CD14-positive monocyte (primary cell): ENCODE measurements at regions not wholly inside any gene's neighbourhood (a gene's known extent, or its start where the extent isn't known, plus 50 kb on each side); places are given as distances from the start of the nearest gene placed in this dataset.

Experiments used
- DNase-seq, 3 donors: peaks; one replicate each; pipeline ENCODE4 v3.0.0-alpha.2; 2011 to 2022
- H2AFZ ChIP-seq: 2 replicates; pipeline ENCODE4 v1.6.0; 2012; ENCODE audit warnings: mild to moderate bottlenecking, low read depth, low read length, inconsistent platforms; ENCODE audit not compliant: insufficient read depth, poor library complexity, severe bottlenecking
- H3K27ac ChIP-seq, 2 donors: 1 replicate in 1 of 2; 2 replicates in 1 of 2; pipeline ENCODE4 v1.5.1; 2012 to 2013; ENCODE audit warnings: low read length in 2 of 2, control low read depth in 1 of 2, inconsistent platforms in 1 of 2, low read depth in 1 of 2, mild to moderate bottlenecking in 1 of 2
- H3K27me3 ChIP-seq, 2 donors: one replicate each; pipeline versions ENCODE4 v1.6.0 to v1.6.1; 2011 to 2013; ENCODE audit warnings: low read length in 2 of 2; ENCODE audit not compliant: control insufficient read depth in 2 of 2, insufficient read depth in 2 of 2
- H3K36me3 ChIP-seq, 2 donors: replicated peaks in 1 of 2; 1 replicate in 1 of 2; 2 replicates in 1 of 2; pipeline versions ENCODE4 v1.5.1 to v1.6.1; 2012 to 2013; ENCODE audit warnings: low read length in 2 of 2, control low read depth in 1 of 2, inconsistent platforms in 1 of 2, mild to moderate bottlenecking in 1 of 2; ENCODE audit not compliant: insufficient read depth in 2 of 2, control insufficient read depth in 1 of 2
- H3K4me1 ChIP-seq, 2 donors: 1 replicate in 1 of 2; 2 replicates in 1 of 2; pipeline versions ENCODE4 v1.5.1 to v1.6.1; 2012 to 2013; ENCODE audit warnings: low read length in 2 of 2, control low read depth in 1 of 2, inconsistent platforms in 1 of 2, mild to moderate bottlenecking in 1 of 2, moderate library complexity in 1 of 2; ENCODE audit not compliant: insufficient read depth in 2 of 2, control insufficient read depth in 1 of 2
- H3K4me2 ChIP-seq: replicated peaks from 2 replicates; pipeline ENCODE3; 2012; ENCODE audit warnings: low read length, moderate library complexity, mild to moderate bottlenecking; ENCODE audit not compliant: poor library complexity, severe bottlenecking; ENCODE audit errors: extremely low read depth
- H3K4me3 ChIP-seq, 3 experiments: fragments of 200-600 bp in 1 of 3; sonication (generic) in 1 of 3; replicated peaks in 1 of 3; 1 replicate in 2 of 3; 2 replicates in 1 of 3; pipeline ENCODE4 v1.5.1; 2011 to 2013; ENCODE audit warnings: low read length in 3 of 3, mild to moderate bottlenecking in 3 of 3, control low read depth in 2 of 3, low read depth in 2 of 3, inconsistent platforms in 1 of 3, moderate library complexity in 1 of 3
- H3K79me2 ChIP-seq: 2 replicates; pipeline ENCODE4 v1.6.0; 2012; ENCODE audit warnings: mild to moderate bottlenecking, control low read depth, inconsistent platforms, low read length, moderate library complexity; ENCODE audit not compliant: insufficient read depth
- H3K9ac ChIP-seq: 2 replicates; pipeline ENCODE4 v1.6.0; 2017; ENCODE audit warnings: low read length, mild to moderate bottlenecking; ENCODE audit not compliant: insufficient read depth, poor library complexity, severe bottlenecking
- H3K9me3 ChIP-seq, 2 donors: replicated peaks in 1 of 2; 1 replicate in 1 of 2; 2 replicates in 1 of 2; pipeline versions ENCODE4 v1.5.1 to v1.6.1; 2012 to 2013; ENCODE audit warnings: low read length in 2 of 2, control low read depth in 1 of 2; ENCODE audit not compliant: control insufficient read depth in 1 of 2, insufficient read depth in 1 of 2
- H4K20me1 ChIP-seq: 2 replicates; pipeline ENCODE4 v1.6.0; 2012; ENCODE audit warnings: mild to moderate bottlenecking, low read length, control low read depth, moderate library complexity; ENCODE audit not compliant: insufficient read depth
- H3K27ac Mint-ChIP-seq, 7 donors: one replicate each; pipeline ENCODE4 v1.8.0; 2020; ENCODE audit warnings: mild to moderate bottlenecking in 7 of 7, mixed read lengths in 7 of 7, moderate library complexity in 6 of 7, inconsistent platforms in 2 of 7
- H3K27me3 Mint-ChIP-seq, 3 donors: one replicate each; pipeline ENCODE4 v1.8.0; 2021 to 2022; ENCODE audit warnings: low read depth in 3 of 3, mild to moderate bottlenecking in 3 of 3, mixed read lengths in 3 of 3, moderate library complexity in 3 of 3, inconsistent platforms in 1 of 3
- H3K36me3 Mint-ChIP-seq, 2 donors: one replicate each; pipeline ENCODE4 v1.8.0; 2020; ENCODE audit warnings: mixed read lengths in 2 of 2, inconsistent platforms in 1 of 2, mild to moderate bottlenecking in 1 of 2
- H3K4me1 Mint-ChIP-seq: one replicate; pipeline ENCODE4 v1.8.0; 2020; ENCODE audit warnings: mild to moderate bottlenecking, mixed read lengths
- H3K4me3 Mint-ChIP-seq, 2 donors: one replicate each; pipeline ENCODE4 v1.8.0; 2020; ENCODE audit warnings: mild to moderate bottlenecking in 2 of 2, mixed read lengths in 2 of 2, moderate library complexity in 1 of 2
- H3K9me3 Mint-ChIP-seq, 7 donors: one replicate each; pipeline ENCODE4 v1.8.0; 2020 to 2022; ENCODE audit warnings: mixed read lengths in 7 of 7, mild to moderate bottlenecking in 6 of 7, moderate library complexity in 6 of 7, inconsistent platforms in 2 of 7
- CTCF ChIP-seq: fragments of 200-600 bp; IDR thresholded peaks from one replicate; pipeline ENCODE4 v1.8.0; 2022; ENCODE audit warnings: antibody characterized with exemption, mild to moderate bottlenecking
- WGBS: methylation state at CpG from one replicate; pipeline ENCODE4 v1.1.5; 2013; ENCODE audit warnings: missing lambda C conversion rate; ENCODE audit not compliant: insufficient coverage; 5-methylcytosine and 5-hydroxymethylcytosine counted together
- intact Hi-C, 2 donors: fragments of 100-400 bp; cut with micrococcal nuclease; formaldehyde crosslinking; loops; one replicate each; pipeline versions ENCODE4 v1.15.0 to v1.15.1; 2023

GRCh38 chr14:100675699-100676684 lies 50.7 kb upstream of the DLK1 start:
- H2AFZ ChIP-seq: peak overlapping the region; percentile 15
- no peaks in the 10 kb centered on the region for H3K79me2 ChIP-seq
- no peak overlapping the region for H3K4me3 ChIP-seq
- Mint-ChIP-seq H3K4me3 (no peak overlapping the region), H3K27me3 (peaks cover 14 to 27% (median 18%) of the 10 kb centered on the region in 3 donors), H3K36me3 (peaks cover 0 to 2% of the 10 kb centered on the region in 2 donors), H3K27ac (peak overlapping the region in 4 of 7 donors; percentile 21 to 80 (median 40)), H3K9me3 (no peaks in the 10 kb centered on the region), H3K4me1 (peaks cover 68% of the 10 kb centered on the region)
- H3K27ac ChIP-seq: peak overlapping the region in 1 of 2 donors; percentile 39
- peaks cover 0 to 10% of the 10 kb centered on the region in 2 donors for H3K27me3 ChIP-seq
- intact Hi-C loops: no loop called here
- 45% methylated on average over 5 of the region's 20 CpGs for WGBS
- no peaks in the 10 kb centered on the region for H3K36me3 ChIP-seq
- no peak for TF ChIP-seq CTCF
- peaks cover 51 to 59% of the 10 kb centered on the region in 2 donors for H3K4me1 ChIP-seq
- H3K9ac ChIP-seq: no peak overlapping the region
- H4K20me1 ChIP-seq: no peaks in the 10 kb centered on the region
- H3K9me3 ChIP-seq: no peaks in the 10 kb centered on the region
- DNase-seq: no peak
- no peak overlapping the region for H3K4me2 ChIP-seq
